Loucy (cell line): ENCODE measurements at regions not wholly inside any gene's neighbourhood (a gene's known extent, or its start where the extent isn't known, plus 50 kb on each side); places are given as distances from the start of the nearest gene placed in this dataset.

Experiments used
- H2AFZ ChIP-seq: fragments of 200-600 bp; sonication (generic); 2 replicates; pipeline ENCODE4 v1.6.0; 2016; ENCODE audit warnings: antibody characterized with exemption, mild to moderate bottlenecking, low read length, moderate library complexity
- H3F3A ChIP-seq: fragments of 200-600 bp; 2 replicates; pipeline ENCODE4 v1.6.0; 2016; ENCODE audit warnings: antibody characterized with exemption, low read depth, mild to moderate bottlenecking
- H3K27me3 ChIP-seq: fragments of 200-600 bp; sonication (generic); 2 replicates; pipeline ENCODE4 v1.6.1; 2014; ENCODE audit warnings: low read length, mild to moderate bottlenecking; ENCODE audit not compliant: insufficient read depth, poor library complexity, severe bottlenecking
- H3K36me3 ChIP-seq: fragments of 200-600 bp; sonication (generic); 2 replicates; pipeline ENCODE4 v1.6.1; 2016; ENCODE audit warnings: low read length; ENCODE audit not compliant: insufficient read depth
- H3K4me1 ChIP-seq: fragments of 200-600 bp; sonication (generic); 2 replicates; pipeline ENCODE4 v1.5.1; 2014; ENCODE audit warnings: low read length, mild to moderate bottlenecking; ENCODE audit not compliant: insufficient read depth, poor library complexity, severe bottlenecking
- H3K4me2 ChIP-seq: fragments of 200-600 bp; sonication (generic); 2 replicates; pipeline ENCODE4 v1.6.0; 2014; ENCODE audit warnings: antibody characterized with exemption, low read length, low read depth, mild to moderate bottlenecking; ENCODE audit not compliant: poor library complexity, severe bottlenecking
- H3K4me3 ChIP-seq: fragments of 200-600 bp; sonication (generic); 2 replicates; pipeline ENCODE4 v1.5.1; 2014; ENCODE audit warnings: low read length, mild to moderate bottlenecking, mixed read lengths; ENCODE audit not compliant: poor library complexity, severe bottlenecking
- H3K79me2 ChIP-seq: fragments of 200-600 bp; sonication (generic); 2 replicates; pipeline ENCODE4 v1.6.1; 2014; ENCODE audit warnings: low read length; ENCODE audit not compliant: insufficient read depth
- H3K9ac ChIP-seq: fragments of 200-600 bp; sonication (generic); 2 replicates; pipeline ENCODE4 v1.6.0; 2014; ENCODE audit warnings: mild to moderate bottlenecking, low read depth, low read length, moderate library complexity; ENCODE audit not compliant: poor library complexity, severe bottlenecking
- H3K9me2 ChIP-seq: fragments of 200-600 bp; sonication (generic); replicated peaks from 2 replicates; pipeline ENCODE4 v1.6.1; 2016; ENCODE audit warnings: low read depth, low read length, mixed read lengths
- H3K9me3 ChIP-seq: fragments of 200-600 bp; sonication (generic); 2 replicates; pipeline ENCODE4 v1.6.1; 2014; ENCODE audit warnings: mild to moderate bottlenecking, antibody characterized with exemption, low read length, low read depth; ENCODE audit not compliant: insufficient read depth
- H4K20me1 ChIP-seq: fragments of 200-600 bp; sonication (generic); 2 replicates; pipeline ENCODE4 v1.6.0; 2014; ENCODE audit warnings: antibody characterized with exemption, low read length, mild to moderate bottlenecking; ENCODE audit not compliant: insufficient read depth, poor library complexity, severe bottlenecking
- CTCF ChIP-seq: fragments of 200-600 bp; sonication (generic); conservative IDR thresholded peaks from 2 replicates; pipeline ENCODE4 v1.5.1; 2014; ENCODE audit warnings: mild to moderate bottlenecking, antibody characterized with exemption, low read length
- EZH2phosphoT487 ChIP-seq: fragments of 200-600 bp; IDR thresholded peaks from 2 replicates; pipeline ENCODE4 v1.6.1; 2018; ENCODE audit warnings: antibody characterized with exemption, mild to moderate bottlenecking, moderate library complexity, borderline replicate concordance

GRCh38 chr2:128696421-128696820 lies 377.8 kb upstream of the HS6ST1 start:
- Histone ChIP-seq H3K9ac (peak overlapping the region; percentile 24), H3K9me3 (no peaks in the 10 kb centered on the region), H3K4me1 (peaks cover 13% of the 10 kb centered on the region), H3K4me3 (no peak overlapping the region), H3K4me2 (no peak overlapping the region), H3K79me2 (no peaks in the 10 kb centered on the region), H4K20me1 (no peaks in the 10 kb centered on the region), H3K36me3 (no peaks in the 10 kb centered on the region), H3K9me2 (no peaks in the 10 kb centered on the region), H3F3A (no peaks in the 10 kb centered on the region), H2AFZ (peak overlapping the region; percentile 4), H3K27me3 (no peaks in the 10 kb centered on the region)
- TF ChIP-seq EZH2phosphoT487 (no peak), CTCF (no peak)

DNA sequence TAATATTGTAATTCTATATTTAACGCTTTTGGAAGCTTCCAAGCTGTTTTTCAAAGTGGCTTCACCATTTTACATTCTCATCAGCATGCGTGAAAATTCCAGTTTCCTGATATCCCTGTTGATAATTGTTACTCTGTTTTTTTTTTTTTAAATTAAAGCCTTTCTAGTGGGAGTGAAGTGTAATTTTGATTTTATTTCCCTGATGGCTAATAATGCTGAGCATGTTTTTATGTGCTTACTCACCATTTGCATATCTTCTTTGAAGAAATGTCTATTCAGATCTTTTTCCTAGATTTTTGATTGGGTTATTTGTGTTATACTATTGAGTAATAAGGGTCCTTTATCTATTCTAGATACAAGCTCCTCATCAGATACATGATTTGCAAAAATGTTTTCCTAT lies 382.8 kb upstream of the HS6ST1 start:
- Histone ChIP-seq H3K4me1 (peaks cover 7% of the 10 kb centered on the region), H3K79me2 (no peaks in the 10 kb centered on the region), H3K9me3 (peaks cover 11% of the 10 kb centered on the region; the same call in 1 of the 2 replicates), H3K36me3 (no peaks in the 10 kb centered on the region), H4K20me1 (no peaks in the 10 kb centered on the region), H3K9me2 (no peaks in the 10 kb centered on the region), H3K4me2 (no peak overlapping the region), H2AFZ (no peak overlapping the region), H3K4me3 (no peak overlapping the region), H3K27me3 (no peaks in the 10 kb centered on the region), H3K9ac (no peak overlapping the region), H3F3A (no peaks in the 10 kb centered on the region)
- TF ChIP-seq EZH2phosphoT487 (no peak), CTCF (no peak)

DNA sequence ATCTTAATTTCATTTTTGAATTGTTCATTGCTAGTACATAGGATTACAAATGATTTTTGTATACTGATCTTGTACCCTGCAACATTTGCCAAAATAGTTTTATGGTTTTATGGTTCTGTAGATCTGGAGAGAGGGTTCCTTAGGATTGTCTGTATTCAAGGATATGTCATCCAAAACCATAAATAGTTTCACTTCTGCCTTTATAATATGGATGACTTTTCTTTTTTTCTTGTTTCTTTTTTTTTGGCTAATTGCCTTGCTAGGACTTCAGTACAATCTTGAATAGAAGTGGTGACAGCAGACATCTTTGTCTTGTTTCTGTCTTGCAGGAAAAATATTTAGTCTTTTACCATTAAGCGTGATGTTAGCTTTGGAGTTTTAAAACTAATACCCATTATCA lies 383.9 kb upstream of the HS6ST1 start:
- Histone ChIP-seq H2AFZ (no peak overlapping the region), H3K36me3 (no peaks in the 10 kb centered on the region), H3K27me3 (no peaks in the 10 kb centered on the region), H3K79me2 (no peaks in the 10 kb centered on the region), H4K20me1 (no peaks in the 10 kb centered on the region), H3K4me2 (no peak overlapping the region), H3K9ac (no peak overlapping the region), H3K9me3 (peaks cover 23% of the 10 kb centered on the region; the same call in 1 of the 2 replicates), H3K4me3 (no peak overlapping the region), H3K9me2 (no peaks in the 10 kb centered on the region), H3K4me1 (peaks cover 3% of the 10 kb centered on the region), H3F3A (no peaks in the 10 kb centered on the region)
- no peak for TF ChIP-seq EZH2phosphoT487
- no peak for TF ChIP-seq CTCF
